H1 (cell line): ENCODE measurements at regions not wholly inside any gene's neighbourhood (a gene's known extent, or its start where the extent isn't known, plus 50 kb on each side); places are given as distances from the start of the nearest gene placed in this dataset.

ENCODE experiments used
- CTCF ChIA-PET: fragments of 300-600 bp; sonication (Branson Sonifier 250); formaldehyde crosslinking; loops from one replicate; lab custom pipeline; 2021; ENCODE audit not compliant: partially characterized antibody; lab: Charles Lee
- POLR2A ChIA-PET: fragments of 300-600 bp; sonication (Branson Sonifier 250); formaldehyde crosslinking; loops from one replicate; lab custom pipeline; 2021; ENCODE audit warnings: inconsistent platforms; ENCODE audit not compliant: partially characterized antibody; lab: Charles Lee
- DNase-seq, 2 experiments: peaks; one replicate each; pipeline versions ENCODE4 v3.0.0 to v3.0.0-alpha.2; 2010 to 2022; ENCODE audit warnings: low spot score in 2 of 2, low read depth in 1 of 2, mixed read lengths in 1 of 2
- FAIRE-seq: peaks from 2 replicates; lab custom pipeline; 2011; peaks lifted over from hg19 to GRCh38; lab: Jason Lieb, UNC
- H2AFZ ChIP-seq: 2 replicates; pipeline ENCODE4 v1.8.1; 2012; ENCODE audit warnings: low read length, inconsistent platforms
- H2AK5ac ChIP-seq: 2 replicates; pipeline ENCODE4 v1.6.1; 2013; ENCODE audit warnings: low read depth, low read length
- H2BK120ac ChIP-seq: replicated peaks from 2 replicates; pipeline ENCODE3; 2013; ENCODE audit warnings: low read depth, low read length, inconsistent platforms
- H2BK12ac ChIP-seq: 2 replicates; pipeline ENCODE4 v1.6.1; 2013; ENCODE audit warnings: low read depth, low read length
- H2BK15ac ChIP-seq: 2 replicates; pipeline ENCODE4 v1.6.1; 2013; ENCODE audit warnings: low read length
- H2BK20ac ChIP-seq: 2 replicates; pipeline ENCODE4 v1.6.1; 2013; ENCODE audit warnings: low read length
- H2BK5ac ChIP-seq: 2 replicates; pipeline ENCODE4 v1.6.1; 2013; ENCODE audit warnings: low read depth, low read length
- H3K14ac ChIP-seq: 2 replicates; pipeline ENCODE4 v1.6.1; 2013; ENCODE audit warnings: inconsistent platforms; ENCODE audit not compliant: insufficient read length
- H3K18ac ChIP-seq: 2 replicates; pipeline ENCODE4 v1.6.1; 2013; ENCODE audit warnings: low read length; ENCODE audit errors: extremely low read depth
- H3K23ac ChIP-seq: 2 replicates; pipeline ENCODE4 v1.6.1; 2013; ENCODE audit warnings: inconsistent platforms; ENCODE audit not compliant: insufficient read length
- H3K23me2 ChIP-seq: 2 replicates; pipeline ENCODE4 v1.6.1; 2013; ENCODE audit warnings: low read depth, low read length
- H3K27ac ChIP-seq: 2 replicates; pipeline ENCODE4 v1.6.1; 2011; ENCODE audit warnings: low read depth, low read length, inconsistent platforms
- H3K27me3 ChIP-seq, 4 experiments: replicated peaks in 1 of 4; 1 replicate in 1 of 4; 2 replicates in 3 of 4; pipeline versions ENCODE4 v1.6.1 to v1.8.1; 2011 to 2013; ENCODE audit warnings: low read length in 3 of 4, mild to moderate bottlenecking in 3 of 4, inconsistent platforms in 2 of 4, mixed read lengths in 2 of 4, moderate library complexity in 1 of 4; ENCODE audit not compliant: control insufficient read depth in 3 of 4, insufficient read depth in 3 of 4; ENCODE audit errors: extremely low read depth in 1 of 4
- H3K36me3 ChIP-seq, 4 experiments: 2 replicates each; pipeline versions ENCODE4 v1.6.1 to v1.8.1; 2011 to 2013; ENCODE audit warnings: mild to moderate bottlenecking in 4 of 4, low read length in 3 of 4, moderate library complexity in 2 of 4, control low read depth in 1 of 4, inconsistent platforms in 1 of 4; ENCODE audit not compliant: insufficient read depth in 4 of 4, control insufficient read depth in 2 of 4
- H3K4ac ChIP-seq: replicated peaks from 2 replicates; pipeline ENCODE3; 2013; ENCODE audit warnings: low read length, low read depth, mixed read lengths, inconsistent platforms; ENCODE audit not compliant: insufficient read length
- H3K4me1 ChIP-seq, 4 experiments: replicated peaks in 1 of 4; 1 replicate in 1 of 4; 2 replicates in 3 of 4; pipeline versions ENCODE4 v1.6.1 to v1.8.1; 2011 to 2013; ENCODE audit warnings: low read length in 3 of 4, inconsistent platforms in 2 of 4, mixed read lengths in 1 of 4; ENCODE audit not compliant: insufficient read depth in 4 of 4, control insufficient read depth in 3 of 4
- H3K4me2 ChIP-seq, 2 experiments: 2 replicates each; pipeline versions ENCODE4 v1.6.1 to v1.8.1; 2011 to 2013; ENCODE audit warnings: low read depth in 2 of 2, low read length in 2 of 2, control low read depth in 1 of 2, inconsistent platforms in 1 of 2, mild to moderate bottlenecking in 1 of 2; ENCODE audit not compliant: insufficient read depth in 1 of 2
- H3K4me3 ChIP-seq, 4 experiments: fragments of 200-600, 300-600 bp in 1 of 4; sonication (generic), shearing (Covaris generic), sonication (Bioruptor Twin) in 1 of 4; 2 replicates each; pipeline versions ENCODE4 v1.5.1 to v1.8.1; 2011 to 2016; ENCODE audit warnings: low read length in 4 of 4, low read depth in 3 of 4, control low read depth in 2 of 4, inconsistent platforms in 2 of 4, mild to moderate bottlenecking in 2 of 4, mixed read lengths in 1 of 4, moderate library complexity in 1 of 4; ENCODE audit not compliant: insufficient read depth in 2 of 4; ENCODE audit errors: extremely low read depth in 1 of 4
- H3K56ac ChIP-seq: replicated peaks from 2 replicates; pipeline ENCODE3; 2013; ENCODE audit warnings: low read depth, mild to moderate bottlenecking, mixed read lengths, low read length, inconsistent platforms; ENCODE audit not compliant: insufficient read length
- H3K79me1 ChIP-seq: 2 replicates; pipeline ENCODE4 v1.6.1; 2013; ENCODE audit warnings: low read depth, low read length, control low read depth
- H3K79me2 ChIP-seq, 2 experiments: 2 replicates each; pipeline versions ENCODE4 v1.6.1 to v1.8.1; 2012 to 2013; ENCODE audit warnings: low read length in 2 of 2, mild to moderate bottlenecking in 2 of 2, inconsistent platforms in 1 of 2; ENCODE audit not compliant: insufficient read depth in 2 of 2, control insufficient read depth in 1 of 2
- H3K9ac ChIP-seq, 4 experiments: replicated peaks in 1 of 4; 1 replicate in 1 of 4; 2 replicates in 3 of 4; pipeline versions ENCODE4 v1.6.1 to v1.8.1; 2011 to 2013; ENCODE audit warnings: low read depth in 3 of 4, low read length in 3 of 4, control low read depth in 2 of 4, mild to moderate bottlenecking in 2 of 4, moderate library complexity in 2 of 4, inconsistent platforms in 1 of 4; ENCODE audit errors: extremely low read depth in 1 of 4
- H3K9me3 ChIP-seq, 2 experiments: 2 replicates each; pipeline versions ENCODE4 v1.6.1 to v1.8.1; 2012 to 2013; ENCODE audit warnings: mild to moderate bottlenecking in 2 of 2, moderate library complexity in 2 of 2, control low read depth in 1 of 2, inconsistent platforms in 1 of 2, low read depth in 1 of 2, low read length in 1 of 2, mixed read lengths in 1 of 2; ENCODE audit not compliant: insufficient read depth in 2 of 2
- H4K20me1 ChIP-seq, 2 experiments: replicated peaks in 1 of 2; 2 replicates each; pipeline versions ENCODE3 to v1.8.1; 2011 to 2013; ENCODE audit warnings: inconsistent platforms in 2 of 2, low read length in 2 of 2, mild to moderate bottlenecking in 1 of 2; ENCODE audit not compliant: insufficient read depth in 2 of 2, control insufficient read depth in 1 of 2
- H4K5ac ChIP-seq: 2 replicates; pipeline ENCODE4 v1.6.1; 2013; ENCODE audit warnings: low read length, low read depth, mixed read lengths, inconsistent platforms; ENCODE audit not compliant: insufficient read length
- H4K8ac ChIP-seq: 2 replicates; pipeline ENCODE4 v1.8.0; 2013; ENCODE audit warnings: mild to moderate bottlenecking, moderate library complexity, low read length, inconsistent platforms; ENCODE audit not compliant: insufficient read depth; ENCODE audit errors: extremely low read depth
- H4K91ac ChIP-seq: replicated peaks from 2 replicates; pipeline ENCODE3; 2013; ENCODE audit warnings: low read length, mixed read lengths, inconsistent platforms; ENCODE audit not compliant: insufficient read length
- CBX8 ChIP-seq: fragments of 300-800, 300-1000 bp; sonication (generic); IDR thresholded peaks from 2 replicates; pipeline ENCODE4 v1.7.1; 2016; ENCODE audit warnings: low read depth, low read length, borderline replicate concordance
- E2F6 ChIP-seq: IDR thresholded peaks from 2 replicates; pipeline ENCODE4 v1.6.1; 2012; ENCODE audit warnings: inconsistent platforms
- POU5F1 ChIP-seq: IDR thresholded peaks from 2 replicates; pipeline ENCODE4 v1.6.1; 2011; ENCODE audit warnings: low read depth, mild to moderate bottlenecking, low read length, moderate library complexity
- WGBS, 2 experiments: shearing (Covaris generic) in 1 of 2; methylation state at CpG; one replicate each; pipeline versions ENCODE4 v1.1.6 to v1.1.7; 2013 to 2015; ENCODE audit warnings: low lambda C conversion rate in 2 of 2, mixed read lengths in 2 of 2, inconsistent platforms in 1 of 2, low coverage in 1 of 2, missing lambda C conversion rate in 1 of 2; ENCODE audit not compliant: insufficient replicate concordance in 2 of 2, insufficient coverage in 1 of 2, insufficient read length in 1 of 2; ENCODE audit errors: extremely low coverage in 1 of 2, missing lambda C conversion rate in 1 of 2; 5-methylcytosine and 5-hydroxymethylcytosine counted together

- Histone ChIP-seq H3K4me3 (no peak overlapping the region), H2BK20ac (no peak overlapping the region), H3K27ac (no peak overlapping the region), H2BK12ac (no peak overlapping the region), H3K56ac (no peak overlapping the region), H3K14ac (no peak overlapping the region), H3K9me3 (no peaks in the 10 kb centered on the region), H3K4me1 (peaks cover 2 to 7% (median 4%) of the 10 kb centered on the region in 4 experiments; a peak in 4 of 7 replicates), H4K8ac (no peak overlapping the region), H4K20me1 (no peaks in the 10 kb centered on the region), H3K36me3 (no peaks in the 10 kb centered on the region), H3K4me2 (peak overlapping the region in 1 of 2 experiments; percentile 30; a peak in 1 of 4 replicates), H3K79me2 (no peaks in the 10 kb centered on the region), H3K79me1 (no peaks in the 10 kb centered on the region), H3K23me2 (no peaks in the 10 kb centered on the region), H3K9ac (no peak overlapping the region), H4K5ac (no peak overlapping the region), H2AK5ac (no peak overlapping the region), H3K18ac (no peak overlapping the region), H2BK15ac (no peak overlapping the region), H3K4ac (no peak overlapping the region), H2BK5ac (no peak overlapping the region), H4K91ac (no peak overlapping the region), H3K27me3 (no peaks in the 10 kb centered on the region), H3K23ac (no peak overlapping the region), H2BK120ac (no peak overlapping the region), H2AFZ (no peak overlapping the region)
- ChIA-PET CTCF (interaction anchor here (0.6 to 1.7 kb wide), 5 partner anchors 11 to 117 kb away, joined by 3 to 9 read pairs (median 3); no protein-coding TSS in a partner anchor), POLR2A (no interaction called here)
- TF ChIP-seq CBX8 (no peak), POU5F1 (peak; percentile 66; the same call in 1 of the 2 replicates), E2F6 (no peak)
- WGBS, 2 experiments: 77% methylated on average over 8 of the region's 8 CpGs; no CpG with 5 or more reads in 1 of the 2 experiments
- DNase-seq (no peak), FAIRE-seq (no peak)
Observed at GRCh38 chr12:98344046-98344930, 171.1 kb upstream of the TMPO start.
